Mesothelial cell of epicardium (in vitro differentiated cells): ENCODE measurements at regions not wholly inside any gene's neighbourhood (a gene's known extent, or its start where the extent isn't known, plus 50 kb on each side); places are given as distances from the start of the nearest gene placed in this dataset.

Source experiments
- DNase-seq, 2 experiments: peaks; one replicate each; pipeline ENCODE4 v3.0.0; 2021; ENCODE audit warnings: low spot score in 2 of 2; ENCODE audit not compliant: unreplicated experiment in 2 of 2
- H3K27ac Mint-ChIP-seq: 2 replicates; pipeline ENCODE4 v1.8.0; 2021; ENCODE audit warnings: mixed read lengths
- H3K27me3 Mint-ChIP-seq: 2 replicates; pipeline ENCODE4 v1.8.0; 2021; ENCODE audit warnings: low read depth, mixed read lengths
- H3K36me3 Mint-ChIP-seq: 2 replicates; pipeline ENCODE4 v1.8.0; 2021; ENCODE audit warnings: mixed read lengths
- H3K4me1 Mint-ChIP-seq: 2 replicates; pipeline ENCODE4 v1.8.0; 2021; ENCODE audit warnings: mixed read lengths
- H3K4me3 Mint-ChIP-seq: 2 replicates; pipeline ENCODE4 v1.8.0; 2021; ENCODE audit warnings: mild to moderate bottlenecking, moderate library complexity, mixed read lengths
- H3K9me3 Mint-ChIP-seq: 2 replicates; pipeline ENCODE4 v1.8.0; 2021; ENCODE audit warnings: mixed read lengths
- CTCF ChIP-seq: fragments of 200-600 bp; sonication (generic); IDR thresholded peaks from one replicate; pipeline ENCODE4 v1.5.0; 2021; ENCODE audit warnings: antibody characterized with exemption; ENCODE audit not compliant: unreplicated experiment

GRCh38 chr13:37397535-37397934 lies 201.0 kb downstream of the POSTN start:
- H3K36me3 Mint-ChIP-seq, result peaks cover 6% of the 10 kb centered on the region
- H3K9me3 Mint-ChIP-seq, result peaks cover 57% of the 10 kb centered on the region
- DNase-seq, result no peak
- no peak overlapping the region for H3K4me3 Mint-ChIP-seq
- no peaks in the 10 kb centered on the region for H3K27me3 Mint-ChIP-seq
- no peak for TF ChIP-seq CTCF
- no peak overlapping the region for H3K27ac Mint-ChIP-seq
- peaks cover 4% of the 10 kb centered on the region for H3K4me1 Mint-ChIP-seq

GRCh38 chr13:37395544-37395943 lies 203.0 kb downstream of the POSTN start:
- no peak for TF ChIP-seq CTCF
- no peak for DNase-seq
- Mint-ChIP-seq H3K4me3 (no peak overlapping the region), H3K27me3 (no peaks in the 10 kb centered on the region), H3K27ac (no peak overlapping the region), H3K36me3 (peaks cover 3% of the 10 kb centered on the region), H3K4me1 (peaks cover 15% of the 10 kb centered on the region), H3K9me3 (peaks cover 43% of the 10 kb centered on the region)

- Mint-ChIP-seq H3K9me3 (peaks cover 16% of the 10 kb centered on the region), H3K4me3 (no peak overlapping the region), H3K4me1 (peaks cover 15% of the 10 kb centered on the region), H3K27me3 (no peaks in the 10 kb centered on the region), H3K27ac (no peak overlapping the region), H3K36me3 (peaks cover 1% of the 10 kb centered on the region)
- DNase-seq, result no peak
- no peak for TF ChIP-seq CTCF
These were observed 206.2 kb downstream of the POSTN start for GRCh38 chr13:37392389-37392788.

- Mint-ChIP-seq H3K27me3 (no peaks in the 10 kb centered on the region), H3K27ac (no peak overlapping the region), H3K4me1 (peaks cover 15% of the 10 kb centered on the region), H3K4me3 (no peak overlapping the region), H3K9me3 (peaks cover under 1% of the 10 kb centered on the region), H3K36me3 (no peaks in the 10 kb centered on the region)
- TF ChIP-seq CTCF, result no peak
- no peak for DNase-seq
These were observed 207.8 kb downstream of the POSTN start for GRCh38 chr13:37390735-37391134.

- Mint-ChIP-seq H3K4me1 (peaks cover 18% of the 10 kb centered on the region), H3K27me3 (no peaks in the 10 kb centered on the region), H3K27ac (no peak overlapping the region), H3K36me3 (no peaks in the 10 kb centered on the region), H3K4me3 (no peak overlapping the region), H3K9me3 (no peaks in the 10 kb centered on the region)
- no peak for DNase-seq
- TF ChIP-seq CTCF, result no peak
These were observed 212.5 kb downstream of the POSTN start for GRCh38 chr13:37385956-37386670.

- no peak for TF ChIP-seq CTCF
These were observed 213.3 kb downstream of the POSTN start for GRCh38 chr13:37385248-37385647.

More at GRCh38 chr13:37385248-37385647, 213.3 kb downstream of the POSTN start:
- H3K27ac Mint-ChIP-seq, result no peak overlapping the region
- no peaks in the 10 kb centered on the region for H3K9me3 Mint-ChIP-seq
- no peak overlapping the region for H3K4me3 Mint-ChIP-seq
- H3K36me3 Mint-ChIP-seq, result no peaks in the 10 kb centered on the region
- no peak for DNase-seq
- peaks cover 18% of the 10 kb centered on the region for H3K4me1 Mint-ChIP-seq
- no peaks in the 10 kb centered on the region for H3K27me3 Mint-ChIP-seq
